Progenitor cell of endocrine pancreas (in vitro differentiated cells): ENCODE measurements at regions not wholly inside any gene's neighbourhood (a gene's known extent, or its start where the extent isn't known, plus 50 kb on each side); places are given as distances from the start of the nearest gene placed in this dataset.

Source experiments
- DNase-seq: peaks from one replicate; pipeline ENCODE4 v3.0.0; 2021; ENCODE audit warnings: low spot score; ENCODE audit not compliant: unreplicated experiment
- H3K27ac Mint-ChIP-seq: 2 replicates; pipeline ENCODE4 v1.8.0; 2021; ENCODE audit warnings: mild to moderate bottlenecking, moderate library complexity, mixed read lengths
- H3K27me3 Mint-ChIP-seq: 2 replicates; pipeline ENCODE4 v1.8.0; 2021; ENCODE audit warnings: mixed read lengths
- H3K36me3 Mint-ChIP-seq: 2 replicates; pipeline ENCODE4 v1.8.0; 2022; ENCODE audit warnings: mixed read lengths; ENCODE audit not compliant: insufficient read depth
- H3K4me1 Mint-ChIP-seq: 2 replicates; pipeline ENCODE4 v1.8.0; 2021; ENCODE audit warnings: low read depth, mixed read lengths
- H3K4me3 Mint-ChIP-seq: 2 replicates; pipeline ENCODE4 v1.8.0; 2021; ENCODE audit warnings: low read depth, mild to moderate bottlenecking, moderate library complexity, mixed read lengths
- H3K9me3 Mint-ChIP-seq: 2 replicates; pipeline ENCODE4 v1.8.0; 2021; ENCODE audit warnings: low read depth, mixed read lengths
- CTCF ChIP-seq: fragments of 200-600 bp; sonication (generic); IDR thresholded peaks from one replicate; pipeline ENCODE4 v1.5.0; 2021; ENCODE audit warnings: antibody characterized with exemption, mild to moderate bottlenecking; ENCODE audit not compliant: unreplicated experiment

- Mint-ChIP-seq H3K27me3 (no peaks in the 10 kb centered on the region), H3K9me3 (peaks cover 7% of the 10 kb centered on the region), H3K4me3 (no peak overlapping the region), H3K36me3 (peaks cover 1% of the 10 kb centered on the region), H3K4me1 (peaks cover 25% of the 10 kb centered on the region), H3K27ac (no peak overlapping the region)
- no peak for DNase-seq
- TF ChIP-seq CTCF: no peak
Observed at GRCh38 chr14:58961045-58961731, 227.3 kb upstream of the DAAM1 start.

GRCh38 chr14:58963873-58964597, 224.4 kb upstream of the DAAM1 start:
- no peak for TF ChIP-seq CTCF
- DNase-seq: no peak
- Mint-ChIP-seq H3K9me3 (no peaks in the 10 kb centered on the region), H3K27ac (peak overlapping the region; percentile 65), H3K4me3 (peak overlapping the region; percentile 57), H3K4me1 (peaks cover 29% of the 10 kb centered on the region), H3K27me3 (no peaks in the 10 kb centered on the region), H3K36me3 (no peaks in the 10 kb centered on the region)

- no peaks in the 10 kb centered on the region for H3K27me3 Mint-ChIP-seq
- H3K27ac Mint-ChIP-seq: peak overlapping the region; percentile 65
- H3K9me3 Mint-ChIP-seq: no peaks in the 10 kb centered on the region
- H3K4me1 Mint-ChIP-seq: peaks cover 29% of the 10 kb centered on the region
- no peak for TF ChIP-seq CTCF
- H3K4me3 Mint-ChIP-seq: peak overlapping the region; percentile 57
- H3K36me3 Mint-ChIP-seq: no peaks in the 10 kb centered on the region
- no peak for DNase-seq
Observed at GRCh38 chr14:58964598-58964928, 223.9 kb upstream of the DAAM1 start.

GRCh38 chr14:58965601-58966000, 222.9 kb upstream of the DAAM1 start:
- Mint-ChIP-seq H3K4me3 (peak overlapping the region; percentile 12), H3K4me1 (peaks cover 29% of the 10 kb centered on the region), H3K27me3 (no peaks in the 10 kb centered on the region), H3K27ac (peak overlapping the region; percentile 65), H3K36me3 (no peaks in the 10 kb centered on the region), H3K9me3 (no peaks in the 10 kb centered on the region)
- no peak for DNase-seq
- no peak for TF ChIP-seq CTCF

GRCh38 chr14:58966997-58967396, 221.5 kb upstream of the DAAM1 start:
- Mint-ChIP-seq H3K27ac (no peak overlapping the region), H3K9me3 (no peaks in the 10 kb centered on the region), H3K36me3 (no peaks in the 10 kb centered on the region), H3K4me3 (no peak overlapping the region), H3K4me1 (peaks cover 29% of the 10 kb centered on the region), H3K27me3 (no peaks in the 10 kb centered on the region)
- TF ChIP-seq CTCF: no peak
- DNase-seq: no peak
